SK-N-SH treated with all-trans-retinoic acid at 6 μM for 48 hours (cell line): ENCODE measurements at regions not wholly inside any gene's neighbourhood (a gene's known extent, or its start where the extent isn't known, plus 50 kb on each side); places are given as distances from the start of the nearest gene placed in this dataset.

Source experiments
- CSDC2 ChIP-seq: fragments of 250-450 bp; sonication (Bioruptor Pico); IDR thresholded peaks from 2 replicates; pipeline ENCODE4 v1.5.0; 2020; ENCODE audit warnings: mild to moderate bottlenecking, moderate library complexity
- RARB ChIP-seq: fragments of 250-450 bp; sonication (Bioruptor Pico); IDR thresholded peaks from 2 replicates; pipeline ENCODE4 v1.8.0; 2021; ENCODE audit warnings: mild to moderate bottlenecking, moderate library complexity
- ZC3H10 ChIP-seq: fragments of 250-450 bp; sonication (Bioruptor Pico); IDR thresholded peaks from 2 replicates; pipeline ENCODE4 v1.5.1; 2021; ENCODE audit warnings: mild to moderate bottlenecking, moderate library complexity
- ZFP30 ChIP-seq: fragments of 450-650 bp; formaldehyde crosslinking; IDR thresholded peaks from 2 replicates; pipeline ENCODE4 v1.5.0; 2022; ENCODE audit warnings: mild to moderate bottlenecking, moderate library complexity
- ZNF8 ChIP-seq: fragments of 450-650 bp; formaldehyde crosslinking; IDR thresholded peaks from 2 replicates; pipeline ENCODE4 v1.5.0; 2020; ENCODE audit warnings: mild to moderate bottlenecking, moderate library complexity
- TF ChIP-seq, protein P1 (sequence below): fragments of 250-450 bp; sonication (Bioruptor Pico); IDR thresholded peaks from 2 replicates; pipeline ENCODE4 v1.5.1; 2020; ENCODE audit warnings: low read depth, mild to moderate bottlenecking, moderate library complexity
- TF ChIP-seq, protein P2 (sequence below): fragments of 250-450 bp; sonication (Bioruptor Pico); IDR thresholded peaks from 2 replicates; pipeline ENCODE4 v1.8.0; 2021; ENCODE audit warnings: low read depth, mild to moderate bottlenecking, moderate library complexity, borderline replicate concordance
- TF ChIP-seq, protein P3 (sequence below): fragments of 250-450 bp; sonication (Bioruptor Pico); IDR thresholded peaks from 2 replicates; pipeline ENCODE4 v1.5.1; 2021; ENCODE audit warnings: mild to moderate bottlenecking, moderate library complexity
- TF ChIP-seq, protein P4 (sequence below): fragments of 250-450 bp; sonication (Bioruptor Pico); IDR thresholded peaks from 2 replicates; pipeline ENCODE4 v1.5.0; 2020; ENCODE audit warnings: mild to moderate bottlenecking, moderate library complexity

DNA sequence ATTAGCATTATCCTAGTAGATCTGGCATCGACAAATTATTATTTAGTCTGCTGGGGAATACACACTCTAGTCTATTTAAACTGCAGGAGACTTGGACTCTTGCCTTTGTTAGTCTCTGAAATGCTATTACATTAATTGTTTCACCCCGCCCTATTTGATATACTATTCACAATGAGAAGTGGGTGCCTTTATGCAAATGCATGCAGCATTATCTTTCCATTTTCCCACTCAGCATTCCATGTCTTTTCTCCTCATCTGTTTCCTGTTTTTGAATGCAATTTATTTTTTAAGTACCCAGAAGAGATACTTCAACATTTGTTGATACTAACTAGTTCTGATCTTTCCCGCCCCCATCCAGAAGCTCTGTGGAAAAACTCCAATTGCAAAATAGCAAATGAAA is 395.3 kb upstream of the NXPH2 start:
- no peak for TF ChIP-seq ZC3H10 (CRISPR knock-in tag)
- no peak for TF ChIP-seq ZFP30 (CRISPR knock-in tag)
- TF ChIP-seq, protein P1, sequence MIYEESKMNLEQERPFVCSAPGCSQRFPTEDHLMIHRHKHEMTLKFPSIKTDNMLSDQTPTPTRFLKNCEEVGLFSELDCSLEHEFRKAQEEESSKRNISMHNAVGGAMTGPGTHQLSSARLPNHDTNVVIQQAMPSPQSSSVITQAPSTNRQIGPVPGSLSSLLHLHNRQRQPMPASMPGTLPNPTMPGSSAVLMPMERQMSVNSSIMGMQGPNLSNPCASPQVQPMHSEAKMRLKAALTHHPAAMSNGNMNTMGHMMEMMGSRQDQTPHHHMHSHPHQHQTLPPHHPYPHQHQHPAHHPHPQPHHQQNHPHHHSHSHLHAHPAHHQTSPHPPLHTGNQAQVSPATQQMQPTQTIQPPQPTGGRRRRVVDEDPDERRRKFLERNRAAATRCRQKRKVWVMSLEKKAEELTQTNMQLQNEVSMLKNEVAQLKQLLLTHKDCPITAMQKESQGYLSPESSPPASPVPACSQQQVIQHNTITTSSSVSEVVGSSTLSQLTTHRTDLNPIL (CRISPR knock-in tag), result no peak
- TF ChIP-seq, protein P2, sequence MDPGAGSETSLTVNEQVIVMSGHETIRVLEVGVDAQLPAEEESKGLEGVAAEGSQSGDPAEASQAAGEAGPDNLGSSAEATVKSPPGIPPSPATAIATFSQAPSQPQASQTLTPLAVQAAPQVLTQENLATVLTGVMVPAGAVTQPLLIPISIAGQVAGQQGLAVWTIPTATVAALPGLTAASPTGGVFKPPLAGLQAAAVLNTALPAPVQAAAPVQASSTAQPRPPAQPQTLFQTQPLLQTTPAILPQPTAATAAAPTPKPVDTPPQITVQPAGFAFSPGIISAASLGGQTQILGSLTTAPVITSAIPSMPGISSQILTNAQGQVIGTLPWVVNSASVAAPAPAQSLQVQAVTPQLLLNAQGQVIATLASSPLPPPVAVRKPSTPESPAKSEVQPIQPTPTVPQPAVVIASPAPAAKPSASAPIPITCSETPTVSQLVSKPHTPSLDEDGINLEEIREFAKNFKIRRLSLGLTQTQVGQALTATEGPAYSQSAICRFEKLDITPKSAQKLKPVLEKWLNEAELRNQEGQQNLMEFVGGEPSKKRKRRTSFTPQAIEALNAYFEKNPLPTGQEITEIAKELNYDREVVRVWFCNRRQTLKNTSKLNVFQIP (CRISPR knock-in tag), result no peak
- TF ChIP-seq RARB, result no peak
- no peak for TF ChIP-seq CSDC2
- TF ChIP-seq ZNF8 (CRISPR knock-in tag), result no peak
- TF ChIP-seq, protein P3, sequence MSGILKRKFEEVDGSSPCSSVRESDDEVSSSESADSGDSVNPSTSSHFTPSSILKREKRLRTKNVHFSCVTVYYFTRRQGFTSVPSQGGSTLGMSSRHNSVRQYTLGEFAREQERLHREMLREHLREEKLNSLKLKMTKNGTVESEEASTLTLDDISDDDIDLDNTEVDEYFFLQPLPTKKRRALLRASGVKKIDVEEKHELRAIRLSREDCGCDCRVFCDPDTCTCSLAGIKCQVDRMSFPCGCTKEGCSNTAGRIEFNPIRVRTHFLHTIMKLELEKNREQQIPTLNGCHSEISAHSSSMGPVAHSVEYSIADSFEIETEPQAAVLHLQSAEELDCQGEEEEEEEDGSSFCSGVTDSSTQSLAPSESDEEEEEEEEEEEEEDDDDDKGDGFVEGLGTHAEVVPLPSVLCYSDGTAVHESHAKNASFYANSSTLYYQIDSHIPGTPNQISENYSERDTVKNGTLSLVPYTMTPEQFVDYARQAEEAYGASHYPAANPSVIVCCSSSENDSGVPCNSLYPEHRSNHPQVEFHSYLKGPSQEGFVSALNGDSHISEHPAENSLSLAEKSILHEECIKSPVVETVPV (CRISPR knock-in tag), result no peak
- TF ChIP-seq, protein P4, sequence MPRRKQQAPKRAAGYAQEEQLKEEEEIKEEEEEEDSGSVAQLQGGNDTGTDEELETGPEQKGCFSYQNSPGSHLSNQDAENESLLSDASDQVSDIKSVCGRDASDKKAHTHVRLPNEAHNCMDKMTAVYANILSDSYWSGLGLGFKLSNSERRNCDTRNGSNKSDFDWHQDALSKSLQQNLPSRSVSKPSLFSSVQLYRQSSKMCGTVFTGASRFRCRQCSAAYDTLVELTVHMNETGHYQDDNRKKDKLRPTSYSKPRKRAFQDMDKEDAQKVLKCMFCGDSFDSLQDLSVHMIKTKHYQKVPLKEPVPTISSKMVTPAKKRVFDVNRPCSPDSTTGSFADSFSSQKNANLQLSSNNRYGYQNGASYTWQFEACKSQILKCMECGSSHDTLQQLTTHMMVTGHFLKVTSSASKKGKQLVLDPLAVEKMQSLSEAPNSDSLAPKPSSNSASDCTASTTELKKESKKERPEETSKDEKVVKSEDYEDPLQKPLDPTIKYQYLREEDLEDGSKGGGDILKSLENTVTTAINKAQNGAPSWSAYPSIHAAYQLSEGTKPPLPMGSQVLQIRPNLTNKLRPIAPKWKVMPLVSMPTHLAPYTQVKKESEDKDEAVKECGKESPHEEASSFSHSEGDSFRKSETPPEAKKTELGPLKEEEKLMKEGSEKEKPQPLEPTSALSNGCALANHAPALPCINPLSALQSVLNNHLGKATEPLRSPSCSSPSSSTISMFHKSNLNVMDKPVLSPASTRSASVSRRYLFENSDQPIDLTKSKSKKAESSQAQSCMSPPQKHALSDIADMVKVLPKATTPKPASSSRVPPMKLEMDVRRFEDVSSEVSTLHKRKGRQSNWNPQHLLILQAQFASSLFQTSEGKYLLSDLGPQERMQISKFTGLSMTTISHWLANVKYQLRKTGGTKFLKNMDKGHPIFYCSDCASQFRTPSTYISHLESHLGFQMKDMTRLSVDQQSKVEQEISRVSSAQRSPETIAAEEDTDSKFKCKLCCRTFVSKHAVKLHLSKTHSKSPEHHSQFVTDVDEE (CRISPR knock-in tag), result no peak
